ENCODE measurements at regions not wholly inside any gene's neighbourhood (a gene's known extent, or its start where the extent isn't known, plus 50 kb on each side); places are given as distances from the start of the nearest gene placed in this dataset.

GRCh38 chr1:221087919-221088318 lies 208.7 kb downstream of the HLX start:
- WGBS, 2 donors, result 91 to 94% methylated on average over 2 of the region's 2 CpGs
- H3K27ac ChIP-seq, result no peak overlapping the region
- intact Hi-C loops (cut with DNase I), result no loop called here

GRCh38 chr1:221089273-221089672 lies 210.0 kb downstream of the HLX start:
- TF ChIP-seq POLR2A (IDR thresholded peaks at IDR 0.05) (no peak), CTCF (IDR thresholded peaks at IDR 0.05) (no peak)
- Histone ChIP-seq H3K4me1 (no peaks in the 10 kb centered on the region), H3K4me3 (replicated peaks in 1 of 3) (no peak overlapping the region), H3K36me3 (no peaks in the 10 kb centered on the region), H3K27ac (no peak overlapping the region), H3K9me3 (no peaks in the 10 kb centered on the region), H3K27me3 (no peaks in the 10 kb centered on the region)
- no peak for DNase-seq
- intact Hi-C loops (cut with DNase I), result no loop called here
- 92 to 96% methylated on average over 3 of the region's 3 CpGs for WGBS, 2 donors

More at GRCh38 chr1:221087919-221088318, 208.7 kb downstream of the HLX start:
- Histone ChIP-seq H3K27me3 (no peaks in the 10 kb centered on the region), H3K4me1 (no peaks in the 10 kb centered on the region), H3K36me3 (no peaks in the 10 kb centered on the region), H3K4me3 (replicated peaks in 1 of 3) (no peak overlapping the region), H3K9me3 (no peaks in the 10 kb centered on the region)
- no peak for DNase-seq
- no peak for TF ChIP-seq POLR2A (IDR thresholded peaks at IDR 0.05)
- no peak for TF ChIP-seq CTCF (IDR thresholded peaks at IDR 0.05)

- WGBS, 2 donors, result 81 to 86% methylated on average over 1 of the region's 1 CpG
Measured at GRCh38 chr1:221089803-221090202, 210.6 kb downstream of the HLX start.

GRCh38 chr1:221093903-221094791 lies 214.9 kb downstream of the HLX start:
- no peak for TF ChIP-seq CTCF (IDR thresholded peaks at IDR 0.05)
- TF ChIP-seq POLR2A (IDR thresholded peaks at IDR 0.05), result no peak
- no peaks in the 10 kb centered on the region for H3K27me3 ChIP-seq
- no peak overlapping the region for H3K4me3 ChIP-seq (replicated peaks in 1 of 3)
- DNase-seq, result no peak
- no peak overlapping the region for H3K27ac ChIP-seq
- H3K36me3 ChIP-seq, result no peaks in the 10 kb centered on the region
- intact Hi-C loops (cut with DNase I), result no loop called here
- H3K9me3 ChIP-seq, result no peaks in the 10 kb centered on the region
- H3K4me1 ChIP-seq, result peaks cover 8 to 13% of the 10 kb centered on the region in 2 donors
- 76% methylated on average over 5 of the region's 5 CpGs for WGBS, 2 donors

More at GRCh38 chr1:221089803-221090202, 210.6 kb downstream of the HLX start:
- H3K9me3 ChIP-seq, result no peaks in the 10 kb centered on the region
- H3K4me1 ChIP-seq, result no peaks in the 10 kb centered on the region
- no peak for TF ChIP-seq CTCF (IDR thresholded peaks at IDR 0.05)
- no peak for TF ChIP-seq POLR2A (IDR thresholded peaks at IDR 0.05)
- no peak overlapping the region for H3K27ac ChIP-seq
- H3K4me3 ChIP-seq (replicated peaks in 1 of 3), result no peak overlapping the region
- no peaks in the 10 kb centered on the region for H3K27me3 ChIP-seq
- no peaks in the 10 kb centered on the region for H3K36me3 ChIP-seq
- intact Hi-C loops (cut with DNase I), result no loop called here
- no peak for DNase-seq

Data from thyroid gland (tissue), 4 donors.